NCI-H748 (cell line): ENCODE measurements at regions not wholly inside any gene's neighbourhood (a gene's known extent, or its start where the extent isn't known, plus 50 kb on each side); places are given as distances from the start of the nearest gene placed in this dataset.

ENCODE experiments used
- DNase-seq: peaks from one replicate; lab custom pipeline; 2025; ENCODE audit not compliant: unreplicated experiment; lab: John Stamatoyannopoulos, UW

- DNase-seq, result no peak
Measured at GRCh38 chr2:226066391-226066790, 666.9 kb downstream of the NYAP2 start.

- no peak for DNase-seq
Measured at GRCh38 chr2:226064932-226065570, 665.5 kb downstream of the NYAP2 start.

GRCh38 chr2:226063704-226064440 is 664.4 kb downstream of the NYAP2 start:
- DNase-seq, result no peak

- DNase-seq, result no peak
Measured at GRCh38 chr2:226059961-226060627, 660.6 kb downstream of the NYAP2 start.

GRCh38 chr2:226057914-226058313 is 658.4 kb downstream of the NYAP2 start:
- no peak for DNase-seq

GRCh38 chr2:226057365-226057764 is 657.9 kb downstream of the NYAP2 start:
- DNase-seq, result no peak

- DNase-seq, result no peak
Measured at GRCh38 chr2:226052772-226053416, 653.4 kb downstream of the NYAP2 start.

GRCh38 chr2:226050822-226051221 is 651.3 kb downstream of the NYAP2 start:
- no peak for DNase-seq

- DNase-seq, result peak; percentile 14
Measured at GRCh38 chr2:226048611-226049010, 649.1 kb downstream of the NYAP2 start.

- no peak for DNase-seq
Measured at GRCh38 chr2:226045080-226045479, 645.6 kb downstream of the NYAP2 start.

- DNase-seq, result no peak
Measured at GRCh38 chr2:226040344-226040900, 640.9 kb downstream of the NYAP2 start.

GRCh38 chr2:226037526-226037925 is 638.0 kb downstream of the NYAP2 start:
- DNase-seq, result no peak

GRCh38 chr2:226031647-226032501 is 632.4 kb downstream of the NYAP2 start:
- no peak for DNase-seq

GRCh38 chr2:226030788-226031646 is 631.5 kb downstream of the NYAP2 start:
- peak; percentile 84 for DNase-seq

- no peak for DNase-seq
Measured at GRCh38 chr2:226030369-226030768, 630.9 kb downstream of the NYAP2 start.

GRCh38 chr2:226023946-226024345 is 624.4 kb downstream of the NYAP2 start:
- no peak for DNase-seq

GRCh38 chr2:226023383-226023782 is 623.9 kb downstream of the NYAP2 start:
- DNase-seq, result no peak

GRCh38 chr2:226020956-226021355 is 621.4 kb downstream of the NYAP2 start:
- DNase-seq, result no peak

- no peak for DNase-seq
Measured at GRCh38 chr2:226020176-226020575, 620.7 kb downstream of the NYAP2 start.
